CD14-positive monocyte (primary cell): ENCODE measurements at regions not wholly inside any gene's neighbourhood (a gene's known extent, or its start where the extent isn't known, plus 50 kb on each side); places are given as distances from the start of the nearest gene placed in this dataset.
"Not testable (repeated sequence)": the region's sequence is repeated elsewhere in the genome, so short reads cannot be mapped to it uniquely, and the experiment has no call there.

ENCODE experiments used
- DNase-seq, 3 donors: peaks; one replicate each; pipeline ENCODE4 v3.0.0-alpha.2; 2011 to 2022
- H2AFZ ChIP-seq: 2 replicates; pipeline ENCODE4 v1.6.0; 2012; ENCODE audit warnings: mild to moderate bottlenecking, low read depth, low read length, inconsistent platforms; ENCODE audit not compliant: insufficient read depth, poor library complexity, severe bottlenecking
- H3K27ac ChIP-seq, 2 donors: 1 replicate in 1 of 2; 2 replicates in 1 of 2; pipeline ENCODE4 v1.5.1; 2012 to 2013; ENCODE audit warnings: low read length in 2 of 2, control low read depth in 1 of 2, inconsistent platforms in 1 of 2, low read depth in 1 of 2, mild to moderate bottlenecking in 1 of 2
- H3K27me3 ChIP-seq, 2 donors: one replicate each; pipeline versions ENCODE4 v1.6.0 to v1.6.1; 2011 to 2013; ENCODE audit warnings: low read length in 2 of 2; ENCODE audit not compliant: control insufficient read depth in 2 of 2, insufficient read depth in 2 of 2
- H3K36me3 ChIP-seq, 2 donors: replicated peaks in 1 of 2; 1 replicate in 1 of 2; 2 replicates in 1 of 2; pipeline versions ENCODE4 v1.5.1 to v1.6.1; 2012 to 2013; ENCODE audit warnings: low read length in 2 of 2, control low read depth in 1 of 2, inconsistent platforms in 1 of 2, mild to moderate bottlenecking in 1 of 2; ENCODE audit not compliant: insufficient read depth in 2 of 2, control insufficient read depth in 1 of 2
- H3K4me1 ChIP-seq, 2 donors: 1 replicate in 1 of 2; 2 replicates in 1 of 2; pipeline versions ENCODE4 v1.5.1 to v1.6.1; 2012 to 2013; ENCODE audit warnings: low read length in 2 of 2, control low read depth in 1 of 2, inconsistent platforms in 1 of 2, mild to moderate bottlenecking in 1 of 2, moderate library complexity in 1 of 2; ENCODE audit not compliant: insufficient read depth in 2 of 2, control insufficient read depth in 1 of 2
- H3K4me2 ChIP-seq: replicated peaks from 2 replicates; pipeline ENCODE3; 2012; ENCODE audit warnings: low read length, moderate library complexity, mild to moderate bottlenecking; ENCODE audit not compliant: poor library complexity, severe bottlenecking; ENCODE audit errors: extremely low read depth
- H3K4me3 ChIP-seq, 3 experiments: fragments of 200-600 bp in 1 of 3; sonication (generic) in 1 of 3; replicated peaks in 1 of 3; 1 replicate in 2 of 3; 2 replicates in 1 of 3; pipeline ENCODE4 v1.5.1; 2011 to 2013; ENCODE audit warnings: low read length in 3 of 3, mild to moderate bottlenecking in 3 of 3, control low read depth in 2 of 3, low read depth in 2 of 3, inconsistent platforms in 1 of 3, moderate library complexity in 1 of 3
- H3K79me2 ChIP-seq: 2 replicates; pipeline ENCODE4 v1.6.0; 2012; ENCODE audit warnings: mild to moderate bottlenecking, control low read depth, inconsistent platforms, low read length, moderate library complexity; ENCODE audit not compliant: insufficient read depth
- H3K9ac ChIP-seq: 2 replicates; pipeline ENCODE4 v1.6.0; 2017; ENCODE audit warnings: low read length, mild to moderate bottlenecking; ENCODE audit not compliant: insufficient read depth, poor library complexity, severe bottlenecking
- H3K9me3 ChIP-seq, 2 donors: replicated peaks in 1 of 2; 1 replicate in 1 of 2; 2 replicates in 1 of 2; pipeline versions ENCODE4 v1.5.1 to v1.6.1; 2012 to 2013; ENCODE audit warnings: low read length in 2 of 2, control low read depth in 1 of 2; ENCODE audit not compliant: control insufficient read depth in 1 of 2, insufficient read depth in 1 of 2
- H4K20me1 ChIP-seq: 2 replicates; pipeline ENCODE4 v1.6.0; 2012; ENCODE audit warnings: mild to moderate bottlenecking, low read length, control low read depth, moderate library complexity; ENCODE audit not compliant: insufficient read depth
- H3K27ac Mint-ChIP-seq, 7 donors: one replicate each; pipeline ENCODE4 v1.8.0; 2020; ENCODE audit warnings: mild to moderate bottlenecking in 7 of 7, mixed read lengths in 7 of 7, moderate library complexity in 6 of 7, inconsistent platforms in 2 of 7
- H3K27me3 Mint-ChIP-seq, 3 donors: one replicate each; pipeline ENCODE4 v1.8.0; 2021 to 2022; ENCODE audit warnings: low read depth in 3 of 3, mild to moderate bottlenecking in 3 of 3, mixed read lengths in 3 of 3, moderate library complexity in 3 of 3, inconsistent platforms in 1 of 3
- H3K36me3 Mint-ChIP-seq, 2 donors: one replicate each; pipeline ENCODE4 v1.8.0; 2020; ENCODE audit warnings: mixed read lengths in 2 of 2, inconsistent platforms in 1 of 2, mild to moderate bottlenecking in 1 of 2
- H3K4me1 Mint-ChIP-seq: one replicate; pipeline ENCODE4 v1.8.0; 2020; ENCODE audit warnings: mild to moderate bottlenecking, mixed read lengths
- H3K4me3 Mint-ChIP-seq, 2 donors: one replicate each; pipeline ENCODE4 v1.8.0; 2020; ENCODE audit warnings: mild to moderate bottlenecking in 2 of 2, mixed read lengths in 2 of 2, moderate library complexity in 1 of 2
- H3K9me3 Mint-ChIP-seq, 7 donors: one replicate each; pipeline ENCODE4 v1.8.0; 2020 to 2022; ENCODE audit warnings: mixed read lengths in 7 of 7, mild to moderate bottlenecking in 6 of 7, moderate library complexity in 6 of 7, inconsistent platforms in 2 of 7
- WGBS: methylation state at CpG from one replicate; pipeline ENCODE4 v1.1.5; 2013; ENCODE audit warnings: missing lambda C conversion rate; ENCODE audit not compliant: insufficient coverage; 5-methylcytosine and 5-hydroxymethylcytosine counted together
- intact Hi-C, 2 donors: fragments of 100-400 bp; cut with micrococcal nuclease; formaldehyde crosslinking; loops; one replicate each; pipeline versions ENCODE4 v1.15.0 to v1.15.1; 2023

GRCh38 chr16:18636928-18637327 lies 75.0 kb upstream of the NOMO2 start:
- H3K9me3 Mint-ChIP-seq, H3K4me2 ChIP-seq, H3K27ac Mint-ChIP-seq, H3K27ac ChIP-seq, H3K4me1 ChIP-seq, DNase-seq, H2AFZ ChIP-seq, H3K27me3 ChIP-seq, intact Hi-C loops, H4K20me1 ChIP-seq, H3K27me3 Mint-ChIP-seq, H3K36me3 Mint-ChIP-seq, H3K79me2 ChIP-seq, H3K36me3 ChIP-seq, H3K9ac ChIP-seq, H3K9me3 ChIP-seq, H3K4me3 Mint-ChIP-seq, H3K4me1 Mint-ChIP-seq, H3K4me3 ChIP-seq: not testable (repeated sequence)
- no CpG with 5 or more reads among the region's 4 CpGs for WGBS

DNA sequence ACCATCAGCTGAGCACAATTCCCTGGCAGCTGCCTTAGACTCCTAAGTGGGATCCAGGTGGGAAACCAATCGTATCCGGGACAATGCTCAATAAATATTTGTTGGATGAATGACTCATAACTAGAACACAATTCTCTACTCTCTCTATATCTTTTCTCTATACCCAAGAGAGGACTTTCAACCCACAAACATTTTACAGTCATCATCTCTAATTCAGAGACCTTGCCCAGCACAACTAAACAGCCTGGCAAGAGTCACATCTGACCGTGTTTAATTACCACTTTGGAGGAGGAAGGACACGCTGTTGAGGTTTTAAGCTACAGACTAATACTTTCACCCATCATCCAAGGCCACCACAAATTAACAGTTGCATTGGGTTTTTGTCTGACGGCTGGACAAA lies 74.3 kb upstream of the NOMO2 start:
- H3K27me3 ChIP-seq, H3K4me1 Mint-ChIP-seq, H3K4me3 ChIP-seq, H3K4me1 ChIP-seq, H3K79me2 ChIP-seq, H3K9me3 Mint-ChIP-seq, H2AFZ ChIP-seq, H3K27me3 Mint-ChIP-seq, H3K9me3 ChIP-seq, H3K9ac ChIP-seq, DNase-seq, H4K20me1 ChIP-seq, H3K27ac Mint-ChIP-seq, H3K36me3 ChIP-seq, H3K27ac ChIP-seq, H3K36me3 Mint-ChIP-seq, H3K4me3 Mint-ChIP-seq, H3K4me2 ChIP-seq, intact Hi-C loops: not testable (repeated sequence)
- no CpG with 5 or more reads among the region's 5 CpGs for WGBS

DNA sequence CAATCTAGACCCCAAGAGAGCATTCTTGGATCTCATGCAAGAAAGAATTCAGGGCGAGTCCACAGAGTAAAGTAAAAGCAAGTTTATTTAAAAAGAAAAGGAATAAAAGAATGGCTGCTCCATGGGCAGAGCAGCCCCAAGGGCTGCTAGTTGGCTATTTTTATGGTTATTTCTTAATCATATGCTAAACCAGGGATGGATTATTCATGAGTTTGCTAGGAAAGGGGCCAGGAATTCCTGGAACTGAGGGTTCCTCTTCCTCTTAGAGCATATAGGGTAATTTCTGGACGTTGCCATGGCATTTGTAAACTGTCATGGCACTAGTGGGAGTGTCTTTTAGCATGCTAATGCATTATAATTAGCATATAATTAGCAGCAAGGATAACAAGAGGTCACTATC lies 73.1 kb upstream of the NOMO2 start:
- H3K36me3 ChIP-seq, H3K4me3 Mint-ChIP-seq, H4K20me1 ChIP-seq, H2AFZ ChIP-seq, H3K9me3 ChIP-seq, H3K79me2 ChIP-seq, H3K4me2 ChIP-seq, H3K4me1 ChIP-seq, H3K27ac ChIP-seq, intact Hi-C loops, H3K9me3 Mint-ChIP-seq, DNase-seq, H3K4me3 ChIP-seq, H3K9ac ChIP-seq, H3K27ac Mint-ChIP-seq, H3K27me3 ChIP-seq, H3K36me3 Mint-ChIP-seq, H3K27me3 Mint-ChIP-seq, H3K4me1 Mint-ChIP-seq: not testable (repeated sequence)
- WGBS = no CpG with 5 or more reads among the region's 2 CpGs

GRCh38 chr16:18631713-18632112 lies 69.8 kb upstream of the NOMO2 start:
- no CpG with 5 or more reads among the region's 2 CpGs for WGBS
- H3K9me3 ChIP-seq, H3K4me3 Mint-ChIP-seq, H3K9me3 Mint-ChIP-seq, H2AFZ ChIP-seq, H3K79me2 ChIP-seq, H3K36me3 Mint-ChIP-seq, H3K4me3 ChIP-seq, intact Hi-C loops, H3K36me3 ChIP-seq, H3K27ac ChIP-seq, H3K4me2 ChIP-seq, DNase-seq, H3K9ac ChIP-seq, H3K27me3 ChIP-seq, H3K27ac Mint-ChIP-seq, H4K20me1 ChIP-seq, H3K27me3 Mint-ChIP-seq, H3K4me1 Mint-ChIP-seq, H3K4me1 ChIP-seq: not testable (repeated sequence)

DNA sequence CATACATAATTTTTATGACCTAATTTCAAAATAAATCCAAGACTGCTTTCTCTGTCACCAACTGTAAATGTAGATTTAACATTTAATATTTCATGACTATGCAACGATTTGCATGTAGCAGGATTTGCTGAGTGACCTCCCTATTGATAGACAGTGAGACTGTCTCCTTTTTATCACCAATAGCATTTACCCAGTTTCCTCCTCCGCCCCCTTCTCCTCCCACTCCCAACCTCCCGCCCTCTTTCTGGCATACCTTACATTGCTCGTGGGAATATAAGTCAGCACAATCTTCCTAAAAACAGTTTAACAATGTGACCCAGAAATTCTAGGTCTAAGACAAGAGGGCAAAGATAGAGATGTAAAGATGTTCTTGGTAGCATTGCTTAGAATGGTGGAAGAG lies 55.1 kb upstream of the NOMO2 start:
- H3K9me3 ChIP-seq, H3K4me1 ChIP-seq, H3K27me3 ChIP-seq, H3K4me3 ChIP-seq, H3K36me3 ChIP-seq, H3K9me3 Mint-ChIP-seq, H3K79me2 ChIP-seq, H3K4me2 ChIP-seq, H3K27ac ChIP-seq, H4K20me1 ChIP-seq, H3K9ac ChIP-seq, H2AFZ ChIP-seq, H3K27ac Mint-ChIP-seq, H3K27me3 Mint-ChIP-seq, H3K36me3 Mint-ChIP-seq, H3K4me3 Mint-ChIP-seq, intact Hi-C loops, DNase-seq, H3K4me1 Mint-ChIP-seq: not testable (repeated sequence)
- no CpG with 5 or more reads among the region's 4 CpGs for WGBS
